GM23338 (cell line): ENCODE measurements at regions not wholly inside any gene's neighbourhood (a gene's known extent, or its start where the extent isn't known, plus 50 kb on each side); places are given as distances from the start of the nearest gene placed in this dataset.

Source experiments
- ATAC-seq: fragments of 200-7000 bp; cut with Tn5 transposase; 3 replicates; pipeline ENCODE4 v1.9.1; 2020
- DNase-seq: peaks from one replicate; pipeline ENCODE4 v3.0.0-alpha.2; 2015; ENCODE audit warnings: low spot score
- H2AFZ ChIP-seq: fragments of 200-600 bp; sonication (generic); 2 replicates; pipeline ENCODE4 v1.8.0; 2016; ENCODE audit warnings: antibody characterized with exemption, mild to moderate bottlenecking, moderate library complexity
- H3F3A ChIP-seq: fragments of 200-600 bp; sonication (generic); replicated peaks from 2 replicates; pipeline ENCODE4 v1.8.0; 2017; ENCODE audit warnings: antibody characterized with exemption, mixed run types, low read depth
- H3K27ac ChIP-seq: fragments of 200-600 bp; sonication (generic); 2 replicates; pipeline ENCODE4 v1.6.1; 2016; ENCODE audit warnings: low read depth
- H3K27me3 ChIP-seq: fragments of 200-600 bp; sonication (generic); 2 replicates; pipeline ENCODE4 v1.8.0; 2016; ENCODE audit warnings: mild to moderate bottlenecking, mixed run types, moderate library complexity; ENCODE audit not compliant: insufficient read depth
- H3K36me3 ChIP-seq: fragments of 200-600 bp; sonication (generic); 2 replicates; pipeline ENCODE4 v1.8.0; 2016; ENCODE audit warnings: mild to moderate bottlenecking; ENCODE audit not compliant: insufficient read depth
- H3K4me1 ChIP-seq: fragments of 200-600 bp; sonication (generic); 2 replicates; pipeline ENCODE4 v1.8.0; 2016; ENCODE audit warnings: mild to moderate bottlenecking, moderate library complexity; ENCODE audit not compliant: insufficient read depth
- H3K4me2 ChIP-seq: fragments of 200-600 bp; sonication (generic); 2 replicates; pipeline ENCODE4 v1.7.1; 2017; ENCODE audit warnings: mixed run types
- H3K4me3 ChIP-seq: fragments of 200-600 bp; sonication (generic); 2 replicates; pipeline ENCODE4 v1.6.1; 2016; ENCODE audit warnings: mixed run types
- H3K79me2 ChIP-seq: fragments of 200-600 bp; sonication (generic); replicated peaks from 2 replicates; pipeline ENCODE4 v1.8.0; 2017; ENCODE audit warnings: mild to moderate bottlenecking; ENCODE audit not compliant: insufficient read depth
- H3K9me2 ChIP-seq: fragments of 200-600 bp; sonication (generic); 2 replicates; pipeline ENCODE4 v1.8.0; 2017; ENCODE audit not compliant: insufficient read depth
- H4K20me1 ChIP-seq: fragments of 200-600 bp; sonication (generic); replicated peaks from 2 replicates; pipeline ENCODE4 v1.8.0; 2017; ENCODE audit warnings: mild to moderate bottlenecking; ENCODE audit not compliant: insufficient read depth
- H3K27ac Mint-ChIP-seq: 2 replicates; pipeline ENCODE4 v1.8.0; 2020; ENCODE audit warnings: inconsistent platforms, mild to moderate bottlenecking, moderate library complexity, mixed read lengths
- H3K27me3 Mint-ChIP-seq: 3 replicates; pipeline ENCODE4 v1.8.0; 2022; ENCODE audit warnings: low read depth, mild to moderate bottlenecking, moderate library complexity, mixed read lengths, inconsistent platforms; ENCODE audit not compliant: insufficient read depth, poor library complexity
- H3K36me3 Mint-ChIP-seq: 3 replicates; pipeline ENCODE4 v1.8.0; 2021; ENCODE audit warnings: low read depth, mild to moderate bottlenecking, inconsistent platforms, moderate library complexity, mixed read lengths
- H3K4me1 Mint-ChIP-seq: 3 replicates; pipeline ENCODE4 v1.8.0; 2020; ENCODE audit warnings: mild to moderate bottlenecking, inconsistent platforms, mixed read lengths
- H3K4me3 Mint-ChIP-seq: 3 replicates; pipeline ENCODE4 v1.8.0; 2021; ENCODE audit warnings: moderate library complexity, mild to moderate bottlenecking, inconsistent platforms, mixed read lengths
- H3K9me3 Mint-ChIP-seq: 3 replicates; pipeline ENCODE4 v1.8.0; 2020; ENCODE audit warnings: moderate library complexity, mild to moderate bottlenecking, inconsistent platforms, mixed read lengths
- CREB1 ChIP-seq: fragments of 250-450 bp; sonication (Bioruptor Pico); IDR thresholded peaks from 2 replicates; pipeline ENCODE4 v1.5.0; 2020; ENCODE audit warnings: low read depth, mild to moderate bottlenecking, moderate library complexity
- ETS1 ChIP-seq: IDR thresholded peaks from 2 replicates; pipeline ENCODE4 v1.6.1; 2016; ENCODE audit warnings: antibody characterized with exemption
- EZH2 ChIP-seq: fragments of 200-600 bp; sonication (generic); IDR thresholded peaks from one replicate; pipeline ENCODE4 v1.8.0; 2017; ENCODE audit warnings: antibody characterized with exemption, mild to moderate bottlenecking, low read depth; ENCODE audit not compliant: unreplicated experiment
- EZH2phosphoT487 ChIP-seq: fragments of 200-600 bp; sonication (generic); IDR thresholded peaks from one replicate; pipeline ENCODE4 v1.8.1; 2018; ENCODE audit warnings: antibody characterized with exemption; ENCODE audit not compliant: unreplicated experiment
- JUNB ChIP-seq: IDR thresholded peaks from one replicate; pipeline ENCODE4 v1.6.1; 2016; ENCODE audit warnings: antibody characterized with exemption; ENCODE audit not compliant: unreplicated experiment
- NANOG ChIP-seq: IDR thresholded peaks from 2 replicates; pipeline ENCODE4 v1.6.1; 2016; ENCODE audit warnings: antibody characterized with exemption, borderline replicate concordance
- REST ChIP-seq: IDR thresholded peaks from one replicate; pipeline ENCODE4 v1.6.1; 2018; ENCODE audit warnings: antibody characterized with exemption; ENCODE audit not compliant: unreplicated experiment
- STAT1 ChIP-seq: IDR thresholded peaks from one replicate; pipeline ENCODE4 v1.6.1; 2016; ENCODE audit warnings: antibody characterized with exemption; ENCODE audit not compliant: unreplicated experiment
- ZNF114 ChIP-seq: fragments of 250-450 bp; sonication (Bioruptor Pico); IDR thresholded peaks from 2 replicates; pipeline ENCODE4 v1.5.0; 2020; ENCODE audit warnings: mild to moderate bottlenecking, moderate library complexity
- ZNF331 ChIP-seq: fragments of 250-450 bp; sonication (Bioruptor Pico); IDR thresholded peaks from 2 replicates; pipeline ENCODE4 v1.5.0; 2020; ENCODE audit warnings: low read depth, mild to moderate bottlenecking, moderate library complexity
- ZNF462 ChIP-seq: fragments of 250-450 bp; sonication (Bioruptor Pico); IDR thresholded peaks from 2 replicates; pipeline ENCODE4 v1.5.0; 2020; ENCODE audit warnings: mild to moderate bottlenecking, moderate library complexity

GRCh38 chr5:179468696-179469095, 81.7 kb upstream of the RUFY1 start (continued):
- TF ChIP-seq ETS1 (no peak), ZNF331 (no peak)

GRCh38 chr5:179467441-179467840, 82.9 kb upstream of the RUFY1 start:
- Histone ChIP-seq H3K27me3 (no peaks in the 10 kb centered on the region), H3K36me3 (no peaks in the 10 kb centered on the region), H3K4me1 (no peaks in the 10 kb centered on the region), H3K4me2 (no peak overlapping the region), H3K79me2 (no peaks in the 10 kb centered on the region), H3F3A (no peaks in the 10 kb centered on the region), H3K4me3 (no peak overlapping the region), H2AFZ (no peak overlapping the region), H3K27ac (no peak overlapping the region), H4K20me1 (no peaks in the 10 kb centered on the region), H3K9me2 (peaks cover 4% of the 10 kb centered on the region; the same call in 1 of the 2 replicates)
- Mint-ChIP-seq H3K27me3 (peaks cover 8% of the 10 kb centered on the region), H3K4me3 (no peak overlapping the region), H3K4me1 (no peaks in the 10 kb centered on the region), H3K9me3 (peaks cover 4% of the 10 kb centered on the region; the same call in 2 of the 3 replicates), H3K36me3 (no peaks in the 10 kb centered on the region), H3K27ac (no peak overlapping the region)
- DNase-seq (no peak), ATAC-seq (no peak)
- no peak for TF ChIP-seq CREB1
- no peak for TF ChIP-seq EZH2phosphoT487
- no peak for TF ChIP-seq ZNF331

GRCh38 chr5:179464631-179465030, 85.7 kb upstream of the RUFY1 start:
- H3K4me1 ChIP-seq, result no peaks in the 10 kb centered on the region
- no peaks in the 10 kb centered on the region for H4K20me1 ChIP-seq
- H3F3A ChIP-seq, result no peaks in the 10 kb centered on the region
- DNase-seq (no peak), ATAC-seq (no peak)
- H3K27ac ChIP-seq, result no peak overlapping the region
- H3K4me1 Mint-ChIP-seq, result no peaks in the 10 kb centered on the region
- H3K36me3 Mint-ChIP-seq, result no peaks in the 10 kb centered on the region
- peaks cover 4% of the 10 kb centered on the region; the same call in 1 of the 2 replicates for H3K9me2 ChIP-seq
- H3K4me3 Mint-ChIP-seq, result no peak overlapping the region
- no peak overlapping the region for H3K4me3 ChIP-seq
- H3K27me3 Mint-ChIP-seq, result peaks cover 6% of the 10 kb centered on the region
- H3K36me3 ChIP-seq, result no peaks in the 10 kb centered on the region
- no peaks in the 10 kb centered on the region for H3K27me3 ChIP-seq
- no peak overlapping the region for H3K4me2 ChIP-seq
- H2AFZ ChIP-seq, result no peak overlapping the region
- no peak overlapping the region for H3K27ac Mint-ChIP-seq
- no peaks in the 10 kb centered on the region for H3K79me2 ChIP-seq
- H3K9me3 Mint-ChIP-seq, result peaks cover 7% of the 10 kb centered on the region
- TF ChIP-seq NANOG (no peak), ZNF114 (no peak), JUNB (no peak), ZNF462 (no peak), STAT1 (no peak), CREB1 (no peak), EZH2 (no peak), REST (no peak), ZNF331 (no peak)
